HuH-7.5 (cell line): ENCODE measurements at regions not wholly inside any gene's neighbourhood (a gene's known extent, or its start where the extent isn't known, plus 50 kb on each side); places are given as distances from the start of the nearest gene placed in this dataset.
A peak's percentile ranks its signal among the peaks of the same experiment; 100 is the strongest.
"Not testable (repeated sequence)": the region's sequence is repeated elsewhere in the genome, so short reads cannot be mapped to it uniquely, and the experiment has no call there.

Experiments
- DNase-seq: peaks from one replicate; pipeline ENCODE4 v3.0.0; 2011; ENCODE audit warnings: low spot score

DNA sequence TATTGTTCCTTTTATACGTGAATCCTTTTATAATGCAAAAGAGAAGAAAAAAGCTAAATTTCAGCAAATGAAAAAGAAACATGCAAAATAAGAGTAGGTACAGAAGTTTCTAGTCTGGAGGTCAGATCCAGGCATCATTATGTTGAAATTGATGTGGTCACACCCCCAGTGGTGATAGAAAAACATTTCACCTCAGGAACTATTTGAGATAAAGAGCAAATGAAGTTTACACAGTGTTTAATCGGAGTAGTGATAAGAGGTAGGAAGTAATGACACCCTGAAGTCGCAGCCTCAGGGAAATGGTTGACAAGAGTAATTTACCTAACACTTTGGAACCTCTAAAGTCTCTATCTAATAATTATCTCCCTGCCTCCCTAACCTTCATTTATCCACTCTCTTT, 536.0 kb upstream of the STEAP1 start:
- DNase-seq, result no peak

GRCh38 chr7:89621925-89622641, 532.2 kb upstream of the STEAP1 start:
- DNase-seq, result no peak

DNA sequence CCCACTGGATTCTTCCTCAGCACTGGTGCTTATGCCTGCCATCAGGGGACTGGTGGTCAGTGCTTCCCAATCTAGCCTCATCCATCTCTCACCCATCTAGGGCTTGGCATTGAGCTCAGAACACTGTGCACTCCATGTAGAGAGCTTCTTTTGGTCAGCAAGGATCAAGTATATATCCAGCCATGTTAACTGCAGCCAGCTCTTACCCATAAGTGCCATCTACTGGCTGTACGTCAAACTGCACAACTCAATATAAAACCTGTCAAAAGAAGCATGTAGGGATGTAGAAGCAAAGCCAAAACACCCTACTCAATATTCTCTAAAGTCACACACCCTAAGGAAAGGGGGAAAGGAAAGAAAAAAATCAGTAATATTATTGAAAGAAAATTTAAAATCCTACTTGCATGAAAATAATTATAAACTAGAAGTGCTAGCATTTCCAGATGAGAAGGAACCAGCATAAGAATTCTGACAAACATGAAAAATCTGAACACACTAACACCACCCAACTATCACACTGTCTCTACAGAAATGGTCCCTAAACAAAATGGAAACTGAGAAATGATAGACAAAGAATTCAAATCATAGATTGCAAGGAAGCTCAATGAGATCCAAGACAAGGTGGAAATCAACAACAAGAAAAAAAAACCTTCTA, 531.1 kb upstream of the STEAP1 start:
- DNase-seq, result peak; percentile 3

DNA sequence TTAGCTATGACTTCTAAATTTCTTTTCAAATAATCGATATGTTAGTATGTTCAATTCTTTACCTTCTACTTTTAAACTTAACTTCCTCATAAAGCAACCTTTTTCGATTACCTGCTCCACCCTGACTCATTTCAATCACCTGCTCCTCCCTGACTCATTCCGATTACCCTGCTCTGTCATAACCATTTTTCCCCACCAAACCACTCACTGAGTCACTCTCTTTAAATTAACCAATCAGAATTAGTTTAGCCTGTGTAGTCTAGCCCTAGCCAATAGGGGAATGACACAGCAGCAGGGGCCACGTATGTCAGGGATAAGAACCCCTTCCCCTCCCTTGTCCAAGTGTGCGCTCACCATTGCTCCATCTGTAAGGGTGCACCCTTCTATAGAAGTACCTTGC, 530.1 kb upstream of the STEAP1 start:
- DNase-seq, result not testable (repeated sequence)

DNA sequence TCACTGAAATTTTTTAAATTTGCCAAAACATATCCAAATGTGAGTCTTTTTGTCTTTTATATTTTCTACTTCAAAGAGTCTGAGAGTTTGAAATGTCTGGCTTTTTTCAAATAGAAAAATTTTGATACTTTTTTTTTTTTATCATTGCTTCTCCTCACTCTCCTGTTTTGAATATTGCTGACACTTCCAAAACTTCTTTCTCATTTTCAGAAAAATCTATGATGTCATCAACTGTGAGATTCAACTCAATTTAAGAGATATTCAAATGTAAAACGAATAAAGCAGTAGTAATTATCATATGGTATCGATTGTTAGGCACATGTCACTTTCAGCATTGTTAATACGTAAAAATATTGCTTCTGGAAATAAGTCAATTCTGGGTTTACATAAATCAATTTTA, 505.8 kb upstream of the STEAP1 start:
- DNase-seq, result no peak

DNA sequence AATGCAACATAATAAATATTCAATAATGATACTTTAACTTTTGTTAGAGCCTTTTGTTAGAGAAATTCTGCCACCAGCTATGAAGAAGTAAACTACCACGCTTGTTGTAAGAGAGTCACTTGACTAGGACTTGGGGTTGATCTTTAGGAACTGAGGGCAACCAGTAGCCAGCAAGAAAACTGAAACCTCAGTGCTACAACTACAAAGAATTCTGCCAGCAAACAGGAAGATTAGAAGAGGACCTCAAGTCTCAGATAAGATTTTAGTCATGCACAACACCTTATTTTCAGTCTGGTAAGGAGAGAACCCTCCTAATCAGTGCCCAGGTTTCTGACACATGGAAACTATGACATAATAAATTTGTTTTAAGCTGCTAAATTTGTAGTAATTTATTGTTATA, 498.3 kb upstream of the STEAP1 start:
- no peak for DNase-seq

GRCh38 chr7:89661876-89662275, 492.4 kb upstream of the STEAP1 start:
- no peak for DNase-seq

DNA sequence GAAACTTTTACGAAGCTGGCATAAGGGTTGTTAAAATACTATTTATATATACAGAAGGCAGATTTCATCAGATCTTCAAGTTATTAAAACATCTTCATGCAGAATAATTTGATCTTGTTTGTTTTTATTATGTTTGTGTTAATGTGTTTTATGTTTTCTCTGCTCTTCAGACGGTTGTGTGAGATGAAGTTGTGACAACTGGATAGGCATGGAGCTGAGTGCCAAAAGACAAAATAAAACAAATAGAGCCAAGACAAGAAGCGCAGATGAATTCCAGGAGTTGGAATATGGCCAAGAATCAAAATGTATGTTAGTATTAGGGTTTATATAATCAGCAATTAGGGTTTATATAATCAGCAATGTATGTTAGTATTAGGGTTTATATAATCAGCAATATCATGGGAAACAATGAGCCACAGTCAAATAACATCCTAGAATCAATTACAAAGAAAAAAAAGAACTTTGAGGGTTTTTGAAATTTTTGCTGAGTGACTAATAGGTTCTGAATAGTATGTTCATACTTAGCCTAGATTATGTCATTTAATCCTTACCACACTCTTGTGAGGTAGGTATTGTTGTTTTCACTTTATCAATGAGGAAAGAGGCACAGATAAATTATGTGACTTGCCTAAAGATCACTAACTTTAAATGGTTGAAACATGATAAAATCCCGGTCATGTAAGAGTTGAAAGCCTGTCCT, 488.0 kb upstream of the STEAP1 start:
- no peak for DNase-seq

- DNase-seq, result no peak
Observed at GRCh38 chr7:89680161-89680560, 474.1 kb upstream of the STEAP1 start.

DNA sequence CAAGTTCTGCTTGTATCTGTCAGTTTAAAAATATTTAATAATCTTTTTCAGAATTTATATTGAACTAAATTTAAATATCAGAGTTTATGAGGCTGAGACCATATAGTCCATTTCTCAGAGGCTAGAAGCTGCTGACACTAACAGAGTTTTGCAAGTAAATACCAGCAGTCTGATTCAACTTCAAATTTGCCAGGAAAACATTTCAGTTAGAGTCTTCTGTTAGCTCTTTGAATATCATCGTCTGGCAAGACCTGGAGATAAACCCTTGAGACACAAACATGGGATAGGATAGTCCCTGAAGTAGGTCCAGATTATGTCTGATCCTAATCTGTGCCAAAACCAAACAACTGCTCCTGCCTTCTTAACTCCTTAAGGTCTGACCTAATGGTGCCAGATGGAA, 472.8 kb upstream of the STEAP1 start:
- no peak for DNase-seq

DNA sequence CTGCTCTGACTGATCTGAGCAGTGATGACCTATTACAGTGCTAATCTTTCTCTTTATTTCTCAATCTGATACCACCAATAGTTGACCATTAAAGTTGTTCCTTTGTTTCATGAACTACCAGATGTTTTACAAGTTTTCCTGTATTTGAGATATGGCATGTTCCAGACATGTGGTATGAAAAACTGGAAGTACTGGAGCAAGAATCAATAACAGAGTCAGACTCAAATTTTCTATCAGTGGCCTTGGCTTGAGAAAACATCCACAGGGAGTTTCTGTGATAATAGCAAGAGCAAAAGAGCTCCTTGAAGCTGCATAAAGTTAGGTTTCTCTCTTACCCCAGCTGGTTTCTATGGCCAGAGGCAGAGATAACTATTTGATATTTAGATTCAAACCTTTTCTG, 469.0 kb upstream of the STEAP1 start:
- no peak for DNase-seq

GRCh38 chr7:89687211-89687610, 467.1 kb upstream of the STEAP1 start:
- DNase-seq, result no peak

DNA sequence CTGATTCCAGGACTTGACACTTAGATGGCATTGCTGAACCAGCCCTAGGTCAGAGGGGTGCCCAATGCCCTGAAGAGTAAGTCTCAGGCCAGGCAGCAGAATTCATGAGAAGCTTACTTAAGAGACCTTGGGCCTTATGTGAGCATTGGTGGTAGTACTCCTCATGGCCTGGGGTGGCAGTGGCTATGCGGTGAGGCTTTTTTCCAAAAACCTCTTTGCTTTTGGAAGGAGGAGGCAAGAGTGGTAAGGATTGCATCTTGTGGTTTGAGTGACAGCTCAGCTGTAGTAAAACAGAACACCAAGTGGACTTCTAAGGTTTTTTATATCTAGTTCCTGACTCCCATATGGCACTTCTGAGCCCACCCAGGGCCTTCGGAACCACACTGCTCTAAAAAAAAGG, 459.0 kb upstream of the STEAP1 start:
- no peak for DNase-seq

GRCh38 chr7:89714131-89714530, 440.1 kb upstream of the STEAP1 start:
- no peak for DNase-seq

- DNase-seq, result not testable (repeated sequence)
Observed at GRCh38 chr7:89718941-89719340, 435.3 kb upstream of the STEAP1 start.

DNA sequence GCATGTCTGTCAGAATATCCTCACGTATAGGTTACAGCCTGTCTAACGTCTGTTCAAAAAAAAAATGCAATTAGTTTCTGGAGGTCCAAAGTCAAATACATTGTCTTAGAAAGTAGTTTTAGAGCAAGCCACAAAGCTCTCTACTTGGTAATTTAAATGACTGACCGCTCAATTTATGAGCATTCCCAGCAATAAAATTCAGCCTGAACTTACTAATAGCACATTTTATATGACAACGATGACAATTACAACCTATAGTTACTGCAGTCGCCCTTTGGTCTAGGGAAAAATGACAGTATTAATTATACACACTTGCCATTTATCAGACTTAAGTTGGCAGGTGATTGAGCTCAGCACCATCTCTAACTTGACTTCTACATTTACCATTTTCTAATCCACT, 425.8 kb upstream of the STEAP1 start:
- no peak for DNase-seq

GRCh38 chr7:89731751-89732445, 422.4 kb upstream of the STEAP1 start:
- no peak for DNase-seq

DNA sequence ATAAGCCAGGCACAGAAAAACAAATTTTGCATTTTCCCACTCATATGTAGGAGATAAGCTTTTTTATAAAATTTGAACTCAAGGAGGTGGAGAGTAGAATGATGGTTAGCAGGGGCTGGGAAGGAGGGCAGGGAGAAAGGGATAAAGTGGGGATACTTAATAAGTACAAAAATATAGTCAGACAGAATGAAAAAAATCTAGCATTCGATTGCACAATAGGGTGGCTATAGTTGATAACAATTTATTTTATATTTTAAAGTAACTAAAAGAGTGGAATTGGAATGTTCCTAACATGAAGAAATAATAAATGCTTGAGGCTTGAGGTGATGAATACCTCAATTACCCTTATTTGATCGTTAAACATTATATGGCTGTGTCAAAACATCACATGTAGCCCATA, 415.7 kb upstream of the STEAP1 start:
- DNase-seq, result no peak

- DNase-seq, result no peak
Observed at GRCh38 chr7:89757910-89758309, 396.4 kb upstream of the STEAP1 start.

- DNase-seq, result no peak
Observed at GRCh38 chr7:89760690-89761089, 393.6 kb upstream of the STEAP1 start.

- no peak for DNase-seq
Observed at GRCh38 chr7:89761173-89761572, 393.1 kb upstream of the STEAP1 start.

DNA sequence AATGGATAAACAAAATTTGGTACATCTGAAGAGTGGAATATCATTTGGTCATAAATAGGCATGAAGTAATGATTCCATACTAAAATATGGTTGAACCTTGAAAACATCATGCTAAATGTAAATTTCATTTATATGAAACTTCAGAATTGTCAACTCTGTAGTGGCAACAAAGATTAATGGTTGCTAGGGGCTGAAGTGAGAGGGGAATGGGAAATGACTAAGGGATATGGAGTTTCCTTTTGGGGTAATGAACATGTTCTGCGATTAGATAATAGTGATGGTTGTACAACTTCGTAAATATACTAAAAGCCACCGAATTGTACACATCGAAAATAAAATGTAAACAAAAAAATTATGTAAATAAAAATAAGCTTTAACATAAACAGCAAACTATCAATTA, 384.1 kb upstream of the STEAP1 start:
- no peak for DNase-seq
